OCI-LY7 (cell line): ENCODE measurements at regions not wholly inside any gene's neighbourhood (a gene's known extent, or its start where the extent isn't known, plus 50 kb on each side); places are given as distances from the start of the nearest gene placed in this dataset.

ENCODE experiments used
- BruUV-seq: library from RNA; stranded (reverse); fragments of 400-500 nt; replicated peaks from 2 replicates; lab custom pipeline; 2021; lab: Mats Ljungman, UMichigan
- CTCF ChIA-PET: fragments of 300-600 bp; sonication (Branson Sonifier 250); formaldehyde crosslinking; loops from one replicate; lab custom pipeline; 2022; ENCODE audit warnings: antibody characterized with exemption; ENCODE audit not compliant: unreplicated experiment; lab: Charles Lee
- POLR2A ChIA-PET: fragments of 300-600 bp; sonication (Branson Sonifier 250); formaldehyde crosslinking; loops from one replicate; lab custom pipeline; 2022; ENCODE audit warnings: antibody characterized with exemption; lab: Charles Lee
- DNase-seq: peaks from one replicate; pipeline ENCODE4 v3.0.0-alpha.2; 2015; ENCODE audit warnings: low spot score
- H2AFZ ChIP-seq: fragments of 200-600 bp; sonication (generic), shearing (Covaris generic); 2 replicates; pipeline ENCODE4 v1.6.1; 2014; ENCODE audit warnings: mild to moderate bottlenecking, antibody characterized with exemption, low read length, moderate library complexity
- H3K27ac ChIP-seq: fragments of 200-600 bp; sonication (generic); 2 replicates; pipeline ENCODE4 v1.5.1; 2014; ENCODE audit warnings: mixed run types, low read depth, mild to moderate bottlenecking, moderate library complexity, low read length, inconsistent platforms; ENCODE audit not compliant: poor library complexity, severe bottlenecking
- H3K36me3 ChIP-seq: fragments of 200-600 bp; sonication (generic); 2 replicates; pipeline ENCODE4 v1.6.1; 2014; ENCODE audit warnings: mild to moderate bottlenecking, antibody characterized with exemption, low read length, moderate library complexity, mixed read lengths; ENCODE audit not compliant: insufficient read depth
- H3K4me1 ChIP-seq: fragments of 200-600 bp; sonication (generic); 2 replicates; pipeline ENCODE4 v1.5.1; 2014; ENCODE audit warnings: mild to moderate bottlenecking, low read length; ENCODE audit not compliant: insufficient read depth, poor library complexity, severe bottlenecking
- H3K4me2 ChIP-seq: fragments of 200-600 bp; sonication (generic); 2 replicates; pipeline ENCODE4 v1.6.1; 2014; ENCODE audit warnings: mild to moderate bottlenecking, low read length
- H3K4me3 ChIP-seq: fragments of 200-600 bp; sonication (generic); 2 replicates; pipeline ENCODE4 v1.5.1; 2014; ENCODE audit warnings: mild to moderate bottlenecking, low read depth, low read length; ENCODE audit not compliant: poor library complexity, severe bottlenecking
- H3K79me2 ChIP-seq: fragments of 200-600 bp; sonication (generic); 2 replicates; pipeline ENCODE4 v1.6.1; 2016; ENCODE audit warnings: low read depth, mild to moderate bottlenecking, low read length, moderate library complexity, mixed read lengths; ENCODE audit not compliant: insufficient read depth
- H3K9me2 ChIP-seq: fragments of 200-600 bp; sonication (generic); 2 replicates; pipeline ENCODE4 v1.6.1; 2016; ENCODE audit warnings: mild to moderate bottlenecking, low read length, mixed read lengths; ENCODE audit not compliant: insufficient read depth
- H3K9me3 ChIP-seq: fragments of 200-600 bp; sonication (generic); 2 replicates; pipeline ENCODE4 v1.6.1; 2014; ENCODE audit warnings: mild to moderate bottlenecking, mixed run types, low read length, mixed read lengths
- H4K20me1 ChIP-seq: fragments of 200-600 bp; sonication (generic); 2 replicates; pipeline ENCODE4 v1.6.1; 2014; ENCODE audit warnings: mild to moderate bottlenecking, antibody characterized with exemption, low read length, moderate library complexity, mixed read lengths; ENCODE audit not compliant: insufficient read depth
- EZH2phosphoT487 ChIP-seq: fragments of 200-600 bp; sonication (generic); IDR thresholded peaks from 2 replicates; pipeline ENCODE4 v1.6.1; 2018; ENCODE audit warnings: low read depth, borderline replicate concordance, mild to moderate bottlenecking, mixed run types, antibody characterized with exemption, low read length, moderate library complexity, mixed read lengths
- intact Hi-C: fragments of 100-400 bp; cut with micrococcal nuclease; formaldehyde crosslinking; loops from one replicate; pipeline ENCODE4 v1.10.0; 2022; ENCODE audit not compliant: unreplicated experiment
- TF ChIP-seq, protein P1 (sequence below): fragments of 200-600 bp; sonication (generic); conservative IDR thresholded peaks from 2 replicates; pipeline ENCODE4 v1.5.1; 2014; ENCODE audit warnings: mild to moderate bottlenecking, antibody characterized with exemption, low read length, moderate library complexity, mixed read lengths

GRCh38 chr10:111756217-111757061 lies 427.1 kb downstream of the GPAM start:
- CTCF ChIA-PET, result interaction anchor here (0.6 to 1.0 kb wide), 2 partner anchors 381 to 487 kb away, joined by 3 to 4 read pairs; no protein-coding TSS in a partner anchor
- Histone ChIP-seq H3K36me3 (no peaks in the 10 kb centered on the region), H3K9me2 (no peaks in the 10 kb centered on the region), H3K79me2 (no peaks in the 10 kb centered on the region), H3K9me3 (no peaks in the 10 kb centered on the region), H2AFZ (no peak overlapping the region), H3K27ac (no peak overlapping the region), H3K4me2 (no peak overlapping the region), H4K20me1 (no peaks in the 10 kb centered on the region), H3K4me1 (no peaks in the 10 kb centered on the region), H3K4me3 (no peak overlapping the region)
- POLR2A ChIA-PET, result interaction anchor here (0.7 kb wide), 1 partner anchor 14 kb away, joined by 3 read pairs; no protein-coding TSS in a partner anchor
- intact Hi-C loops, result loop anchor here (2.0 kb wide), 1 partner anchor 382 kb away; no protein-coding TSS in a partner anchor
- TF ChIP-seq, protein P1, sequence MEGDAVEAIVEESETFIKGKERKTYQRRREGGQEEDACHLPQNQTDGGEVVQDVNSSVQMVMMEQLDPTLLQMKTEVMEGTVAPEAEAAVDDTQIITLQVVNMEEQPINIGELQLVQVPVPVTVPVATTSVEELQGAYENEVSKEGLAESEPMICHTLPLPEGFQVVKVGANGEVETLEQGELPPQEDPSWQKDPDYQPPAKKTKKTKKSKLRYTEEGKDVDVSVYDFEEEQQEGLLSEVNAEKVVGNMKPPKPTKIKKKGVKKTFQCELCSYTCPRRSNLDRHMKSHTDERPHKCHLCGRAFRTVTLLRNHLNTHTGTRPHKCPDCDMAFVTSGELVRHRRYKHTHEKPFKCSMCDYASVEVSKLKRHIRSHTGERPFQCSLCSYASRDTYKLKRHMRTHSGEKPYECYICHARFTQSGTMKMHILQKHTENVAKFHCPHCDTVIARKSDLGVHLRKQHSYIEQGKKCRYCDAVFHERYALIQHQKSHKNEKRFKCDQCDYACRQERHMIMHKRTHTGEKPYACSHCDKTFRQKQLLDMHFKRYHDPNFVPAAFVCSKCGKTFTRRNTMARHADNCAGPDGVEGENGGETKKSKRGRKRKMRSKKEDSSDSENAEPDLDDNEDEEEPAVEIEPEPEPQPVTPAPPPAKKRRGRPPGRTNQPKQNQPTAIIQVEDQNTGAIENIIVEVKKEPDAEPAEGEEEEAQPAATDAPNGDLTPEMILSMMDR, result peak; percentile 73
- no peak for TF ChIP-seq EZH2phosphoT487
- peak; percentile 50 for DNase-seq
- no TSS peak for BruUV-seq

DNA sequence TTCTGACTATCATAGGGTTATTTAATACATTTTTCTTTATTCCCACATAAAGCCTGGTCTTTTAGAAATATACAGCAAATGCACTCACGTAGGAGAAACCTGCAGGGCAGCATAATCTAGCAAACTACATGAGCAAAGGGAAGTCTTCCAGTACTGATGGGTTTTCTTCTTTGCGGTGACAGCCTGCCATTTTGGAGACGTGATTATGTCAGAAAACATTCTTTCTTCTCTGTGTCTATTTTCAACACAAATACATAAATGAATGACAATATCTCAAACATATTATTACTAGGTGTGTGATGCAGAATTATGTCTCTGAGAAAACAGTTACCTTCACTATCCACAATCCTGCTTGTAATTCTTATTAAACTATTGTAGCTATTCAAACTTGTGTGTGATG lies 425.0 kb downstream of the GPAM start:
- Histone ChIP-seq H3K36me3 (no peaks in the 10 kb centered on the region), H3K79me2 (no peaks in the 10 kb centered on the region), H3K4me3 (no peak overlapping the region), H4K20me1 (no peaks in the 10 kb centered on the region), H3K27ac (no peak overlapping the region), H3K9me2 (no peaks in the 10 kb centered on the region), H3K4me1 (no peaks in the 10 kb centered on the region), H3K4me2 (no peak overlapping the region), H2AFZ (no peak overlapping the region), H3K9me3 (no peaks in the 10 kb centered on the region)
- intact Hi-C loops, result no loop called here
- BruUV-seq, result no TSS peak
- ChIA-PET POLR2A (interaction anchor here (0.6 kb wide), 1 partner anchor 74 kb away, joined by 5 read pairs; no protein-coding TSS in a partner anchor), CTCF (no interaction called here)
- TF ChIP-seq, protein P1, result no peak
- no peak for TF ChIP-seq EZH2phosphoT487
- no peak for DNase-seq

GRCh38 chr10:111762114-111762513 lies 421.5 kb downstream of the GPAM start:
- no TSS peak for BruUV-seq
- H3K79me2 ChIP-seq, result no peaks in the 10 kb centered on the region

More at GRCh38 chr10:111762114-111762513, 421.5 kb downstream of the GPAM start:
- Histone ChIP-seq H3K36me3 (no peaks in the 10 kb centered on the region), H3K4me3 (no peak overlapping the region), H3K27ac (no peak overlapping the region), H3K9me3 (no peaks in the 10 kb centered on the region), H2AFZ (no peak overlapping the region), H3K4me2 (no peak overlapping the region), H4K20me1 (no peaks in the 10 kb centered on the region), H3K4me1 (no peaks in the 10 kb centered on the region), H3K9me2 (no peaks in the 10 kb centered on the region)
- intact Hi-C loops, result no loop called here
- TF ChIP-seq EZH2phosphoT487, result no peak
- TF ChIP-seq, protein P1, result peak; percentile 48
- DNase-seq, result peak; percentile 2
- ChIA-PET POLR2A (no interaction called here), CTCF (no interaction called here)
